ENCODE measurements at regions not wholly inside any gene's neighbourhood (a gene's known extent, or its start where the extent isn't known, plus 50 kb on each side); places are given as distances from the start of the nearest gene placed in this dataset.

DNA sequence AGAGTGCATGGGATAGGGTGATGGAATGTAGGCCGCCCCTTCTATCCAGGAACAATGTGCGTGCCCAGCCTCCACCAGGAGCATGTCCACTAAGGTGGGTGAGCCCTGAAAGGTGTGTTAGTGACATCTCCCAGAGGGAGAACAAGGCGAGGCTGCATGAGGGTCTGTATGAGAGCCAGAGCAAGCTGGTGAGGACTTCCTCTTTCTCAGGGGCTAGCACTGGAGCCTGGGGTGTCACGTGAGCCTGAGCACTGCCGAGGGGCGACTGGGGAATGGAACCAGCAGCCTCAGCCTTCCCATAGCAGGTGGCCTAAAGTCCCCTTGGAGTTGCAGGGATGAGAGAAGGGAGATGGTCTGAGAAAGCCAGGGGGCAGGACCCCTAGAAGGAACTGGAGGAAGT, 156.3 kb upstream of the COBL start:
- DNase-seq (ENCODE audit: low read depth): no peak
- no peak overlapping the region for H3K4me3 ChIP-seq (ENCODE audit: low read depth, low read length)
- TF ChIP-seq, protein P1, sequence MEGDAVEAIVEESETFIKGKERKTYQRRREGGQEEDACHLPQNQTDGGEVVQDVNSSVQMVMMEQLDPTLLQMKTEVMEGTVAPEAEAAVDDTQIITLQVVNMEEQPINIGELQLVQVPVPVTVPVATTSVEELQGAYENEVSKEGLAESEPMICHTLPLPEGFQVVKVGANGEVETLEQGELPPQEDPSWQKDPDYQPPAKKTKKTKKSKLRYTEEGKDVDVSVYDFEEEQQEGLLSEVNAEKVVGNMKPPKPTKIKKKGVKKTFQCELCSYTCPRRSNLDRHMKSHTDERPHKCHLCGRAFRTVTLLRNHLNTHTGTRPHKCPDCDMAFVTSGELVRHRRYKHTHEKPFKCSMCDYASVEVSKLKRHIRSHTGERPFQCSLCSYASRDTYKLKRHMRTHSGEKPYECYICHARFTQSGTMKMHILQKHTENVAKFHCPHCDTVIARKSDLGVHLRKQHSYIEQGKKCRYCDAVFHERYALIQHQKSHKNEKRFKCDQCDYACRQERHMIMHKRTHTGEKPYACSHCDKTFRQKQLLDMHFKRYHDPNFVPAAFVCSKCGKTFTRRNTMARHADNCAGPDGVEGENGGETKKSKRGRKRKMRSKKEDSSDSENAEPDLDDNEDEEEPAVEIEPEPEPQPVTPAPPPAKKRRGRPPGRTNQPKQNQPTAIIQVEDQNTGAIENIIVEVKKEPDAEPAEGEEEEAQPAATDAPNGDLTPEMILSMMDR (IDR thresholded peaks at IDR 0.05; ENCODE audit: low read depth, low read length, missing control alignments): no peak

DNA sequence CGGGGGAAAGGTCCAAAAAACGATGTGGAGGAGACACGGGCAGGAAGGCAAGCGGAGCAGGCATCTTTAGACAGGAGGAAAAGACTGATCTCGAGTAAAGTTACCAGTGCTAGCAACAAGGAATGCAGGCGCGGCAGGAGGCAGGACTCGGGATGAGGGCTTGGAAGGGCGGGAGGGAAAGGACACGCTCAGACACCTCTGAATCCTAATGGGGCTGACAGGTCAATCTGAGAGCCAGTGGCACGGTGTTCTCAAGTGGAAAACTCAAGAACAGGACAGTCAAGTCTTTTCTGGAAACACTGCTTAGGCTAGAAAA, 155.3 kb upstream of the COBL start:
- no peak for DNase-seq (ENCODE audit: low read depth)
- no peak overlapping the region for H3K4me3 ChIP-seq (ENCODE audit: low read depth, low read length)
- TF ChIP-seq, protein P1 (IDR thresholded peaks at IDR 0.05; ENCODE audit: low read depth, low read length, missing control alignments): no peak

DNA sequence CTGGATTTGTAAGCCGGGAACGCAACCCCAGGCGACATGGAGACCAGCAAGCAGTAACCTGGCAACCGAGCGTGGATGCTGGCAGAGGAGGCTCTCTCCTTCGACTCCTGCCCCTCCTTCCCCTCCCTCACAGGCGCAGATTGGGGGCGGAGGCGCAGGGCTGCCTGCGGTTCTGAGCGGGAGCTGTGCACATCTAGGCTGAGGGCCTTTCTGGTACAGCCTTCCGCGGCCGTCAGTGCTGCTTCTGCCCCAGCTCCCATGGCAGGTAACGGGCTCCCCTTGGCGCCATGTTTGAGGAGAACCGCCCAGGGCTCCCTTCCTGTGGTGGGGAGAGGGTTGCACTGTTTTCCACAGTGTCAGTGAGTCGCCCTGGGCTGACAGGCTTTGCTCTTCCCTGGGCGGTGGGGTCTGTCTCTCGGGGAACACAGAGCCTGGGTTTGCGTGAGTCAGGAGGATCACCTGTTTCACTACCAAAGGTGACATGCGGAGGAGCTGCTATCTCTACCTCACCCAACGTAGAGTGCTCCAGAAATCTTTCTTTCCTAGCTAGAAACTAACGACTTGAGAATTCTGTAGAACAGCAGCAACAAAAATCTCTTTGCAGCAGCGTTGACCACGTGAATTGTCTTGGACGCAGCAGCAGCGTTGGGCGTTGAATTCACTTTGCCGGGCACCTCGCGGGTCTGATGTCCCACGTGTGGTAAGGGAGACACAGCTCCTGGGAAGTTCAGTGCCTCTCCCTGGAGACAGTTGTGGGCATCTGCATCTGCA, 154.8 kb upstream of the COBL start:
- no peak for DNase-seq (ENCODE audit: low read depth)
- TF ChIP-seq, protein P1 (IDR thresholded peaks at IDR 0.05; ENCODE audit: low read depth, low read length, missing control alignments): no peak
- H3K4me3 ChIP-seq (ENCODE audit: low read depth, low read length): no peak overlapping the region

DNA sequence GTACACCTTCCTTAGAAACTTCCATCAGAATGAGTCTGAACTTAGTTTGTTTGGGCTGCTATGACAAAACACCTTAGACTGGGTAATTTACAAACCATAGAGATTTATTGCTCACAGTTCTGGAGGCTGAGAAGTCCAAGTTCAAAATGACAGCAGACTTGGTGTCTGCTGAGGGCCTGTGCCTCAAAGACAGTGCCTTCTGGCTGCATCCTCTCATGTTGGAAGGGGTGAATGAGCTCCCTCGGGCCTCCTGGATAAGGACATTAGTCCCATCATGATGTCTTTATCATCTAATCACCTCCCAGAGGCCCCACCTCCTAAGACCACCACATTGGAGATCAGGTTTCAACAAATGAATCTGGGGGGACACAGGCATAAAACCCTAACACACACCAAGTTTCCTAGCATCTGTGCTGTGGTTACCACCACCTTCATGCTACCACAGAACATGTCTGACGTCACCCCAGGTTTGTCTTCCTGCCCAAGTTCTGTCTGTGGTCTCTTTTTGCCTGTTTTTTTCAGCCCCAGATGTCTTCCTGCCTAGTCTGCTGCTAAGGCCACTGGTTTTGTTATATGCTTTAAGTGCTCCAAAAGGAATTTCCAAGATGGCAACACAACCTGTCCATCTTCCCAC, 150.9 kb upstream of the COBL start:
- no peak overlapping the region for H3K4me3 ChIP-seq (ENCODE audit: low read depth, low read length)
- DNase-seq (ENCODE audit: low read depth): no peak
- TF ChIP-seq, protein P1 (IDR thresholded peaks at IDR 0.05; ENCODE audit: low read depth, low read length, missing control alignments): no peak

DNA sequence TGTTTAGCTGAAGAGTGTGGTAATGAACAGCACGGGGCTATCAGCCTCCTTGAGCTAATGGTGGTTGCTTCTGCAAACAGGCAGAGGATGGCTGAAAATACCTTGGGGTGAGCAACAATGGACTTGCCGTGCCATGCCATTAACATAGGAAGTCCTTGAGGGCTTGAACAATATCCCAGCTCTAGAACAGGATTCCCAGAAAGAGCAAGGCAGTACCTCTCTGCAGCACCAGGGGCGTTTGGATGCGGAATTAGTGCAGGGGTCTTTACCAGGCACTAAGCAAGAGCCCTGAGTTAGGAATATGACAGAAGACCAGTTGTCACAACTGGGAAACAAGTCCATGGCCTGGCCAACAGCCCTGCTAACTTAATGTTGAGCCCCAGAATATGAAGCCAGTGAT, 143.2 kb upstream of the COBL start:
- TF ChIP-seq, protein P1 (IDR thresholded peaks at IDR 0.05; ENCODE audit: low read depth, low read length, missing control alignments): no peak
- DNase-seq (ENCODE audit: low read depth): no peak
- H3K4me3 ChIP-seq (ENCODE audit: low read depth, low read length): no peak overlapping the region

DNA sequence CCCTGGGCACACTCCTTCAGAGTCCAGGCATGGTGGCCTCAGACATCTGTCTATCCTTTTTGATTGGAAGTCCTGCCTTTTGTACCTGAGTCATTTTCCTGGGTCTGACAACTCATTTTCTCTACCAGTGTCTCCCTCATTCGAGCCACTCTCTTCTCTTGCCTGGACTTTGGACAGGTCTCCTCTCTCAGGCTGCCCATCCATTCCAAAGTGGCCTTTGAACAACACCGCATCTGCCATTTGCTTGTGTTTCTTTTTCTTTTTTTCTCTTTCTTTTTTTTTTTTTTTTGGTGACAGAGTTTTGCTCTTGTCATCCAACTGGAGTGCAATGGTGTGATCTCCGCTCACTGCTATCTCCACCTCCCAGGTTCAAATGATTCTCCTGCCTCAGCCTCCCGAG, 142.1 kb upstream of the COBL start:
- no peak overlapping the region for H3K4me3 ChIP-seq (ENCODE audit: low read depth, low read length)
- no peak for DNase-seq (ENCODE audit: low read depth)
- TF ChIP-seq, protein P1 (IDR thresholded peaks at IDR 0.05; ENCODE audit: low read depth, low read length, missing control alignments): no peak

DNA sequence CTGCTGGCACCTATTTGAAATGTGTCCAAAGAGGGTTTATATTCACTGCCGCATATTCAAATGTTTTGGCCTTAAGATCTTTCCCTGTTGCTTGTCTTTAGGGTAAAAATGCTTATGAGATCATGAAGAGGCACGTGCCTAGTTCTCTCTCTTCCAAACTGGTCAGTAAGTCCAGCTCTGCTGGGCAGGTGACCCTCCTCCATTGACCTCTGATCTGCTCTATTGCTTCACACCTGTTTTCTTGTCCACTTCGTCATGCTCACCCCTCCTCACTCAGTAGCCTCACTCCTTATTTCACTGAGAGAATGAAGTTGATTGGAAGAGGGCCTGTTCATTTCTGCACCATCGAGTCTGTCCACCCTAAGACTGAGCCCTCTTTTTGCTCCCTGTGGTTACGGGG, 140.5 kb upstream of the COBL start:
- TF ChIP-seq, protein P1 (IDR thresholded peaks at IDR 0.05; ENCODE audit: low read depth, low read length, missing control alignments): no peak
- DNase-seq (ENCODE audit: low read depth): no peak
- H3K4me3 ChIP-seq (ENCODE audit: low read depth, low read length): no peak overlapping the region
